ENCODE measurements at regions not wholly inside any gene's neighbourhood (a gene's known extent, or its start where the extent isn't known, plus 50 kb on each side); places are given as distances from the start of the nearest gene placed in this dataset.

- WGBS (ENCODE audit: extremely low coverage, insufficient coverage, low lambda C conversion rate) = no CpG with 5 or more reads among the region's 5 CpGs
- Histone ChIP-seq H3K4ac (ENCODE audit: low read depth, low read length) (no peak overlapping the region), H2BK5ac (ENCODE audit: low read length) (no peak overlapping the region), H3K23ac (ENCODE audit: low read length) (no peak overlapping the region), H3K79me2 (ENCODE audit: control insufficient read depth, insufficient read depth, low read length) (no peaks in the 10 kb centered on the region), H3K36me3 (ENCODE audit: control insufficient read depth, insufficient read depth, low read length) (no peaks in the 10 kb centered on the region), H3K27me3 (ENCODE audit: insufficient read depth, low read length, poor library complexity) (no peaks in the 10 kb centered on the region), H3K4me1 (ENCODE audit: control insufficient read depth, low read depth, low read length) (peaks cover 2% of the 10 kb centered on the region), H4K5ac (ENCODE audit: low read length) (no peak overlapping the region), H2BK15ac (replicated peaks; ENCODE audit: low read depth) (no peak overlapping the region), H3K56ac (ENCODE audit: low read length) (no peak overlapping the region), H3K18ac (ENCODE audit: low read length) (no peak overlapping the region), H3K79me1 (ENCODE audit: low read length) (no peaks in the 10 kb centered on the region), H3K4me2 (ENCODE audit: low read length) (no peak overlapping the region), H2AK5ac (ENCODE audit: low read length) (no peak overlapping the region), H3K9ac (ENCODE audit: low read length) (no peak overlapping the region), H2BK120ac (ENCODE audit: low read depth, low read length) (no peak overlapping the region), H3K4me3 (ENCODE audit: low read length) (no peak overlapping the region), H3K27ac (ENCODE audit: low read depth, low read length) (no peak overlapping the region), H4K8ac (ENCODE audit: low read depth, low read length) (no peak overlapping the region)
- no peak for DNase-seq
Measured at GRCh38 chr7:22576612-22577469, 76.9 kb upstream of the STEAP1B start.

- Histone ChIP-seq H3K27me3 (ENCODE audit: insufficient read depth, low read length, poor library complexity) (no peaks in the 10 kb centered on the region), H3K27ac (ENCODE audit: low read depth, low read length) (no peak overlapping the region), H4K5ac (ENCODE audit: low read length) (no peak overlapping the region), H2BK15ac (replicated peaks; ENCODE audit: low read depth) (no peak overlapping the region), H2BK5ac (ENCODE audit: low read length) (no peak overlapping the region), H3K4me1 (ENCODE audit: control insufficient read depth, low read depth, low read length) (peaks cover 2% of the 10 kb centered on the region), H4K8ac (ENCODE audit: low read depth, low read length) (no peak overlapping the region), H3K4me2 (ENCODE audit: low read length) (no peak overlapping the region), H2AK5ac (ENCODE audit: low read length) (no peak overlapping the region), H3K18ac (ENCODE audit: low read length) (no peak overlapping the region), H3K79me2 (ENCODE audit: control insufficient read depth, insufficient read depth, low read length) (no peaks in the 10 kb centered on the region), H3K79me1 (ENCODE audit: low read length) (no peaks in the 10 kb centered on the region), H3K36me3 (ENCODE audit: control insufficient read depth, insufficient read depth, low read length) (no peaks in the 10 kb centered on the region), H3K56ac (ENCODE audit: low read length) (no peak overlapping the region), H3K4ac (ENCODE audit: low read depth, low read length) (no peak overlapping the region), H3K4me3 (ENCODE audit: low read length) (no peak overlapping the region), H3K9ac (ENCODE audit: low read length) (no peak overlapping the region), H2BK120ac (ENCODE audit: low read depth, low read length) (no peak overlapping the region), H3K23ac (ENCODE audit: low read length) (no peak overlapping the region)
- DNase-seq = no peak
- WGBS (ENCODE audit: extremely low coverage, insufficient coverage, low lambda C conversion rate) = no CpG with 5 or more reads among the region's 9 CpGs
Measured at GRCh38 chr7:22574754-22575520, 74.9 kb upstream of the STEAP1B start.

- no peak for DNase-seq
- no CpG with 5 or more reads among the region's 7 CpGs for WGBS (ENCODE audit: extremely low coverage, insufficient coverage, low lambda C conversion rate)
- no peak overlapping the region for H3K27ac ChIP-seq (ENCODE audit: low read depth, low read length)
Measured at GRCh38 chr7:22572937-22573336, 72.9 kb upstream of the STEAP1B start.

GRCh38 chr7:22572292-22572691 lies 72.3 kb upstream of the STEAP1B start:
- H3K79me1 ChIP-seq (ENCODE audit: low read length) = no peaks in the 10 kb centered on the region
- H3K36me3 ChIP-seq (ENCODE audit: control insufficient read depth, insufficient read depth, low read length) = no peaks in the 10 kb centered on the region
- no peaks in the 10 kb centered on the region for H3K79me2 ChIP-seq (ENCODE audit: control insufficient read depth, insufficient read depth, low read length)

More at GRCh38 chr7:22572937-22573336, 72.9 kb upstream of the STEAP1B start:
- Histone ChIP-seq H3K36me3 (ENCODE audit: control insufficient read depth, insufficient read depth, low read length) (no peaks in the 10 kb centered on the region), H2BK15ac (replicated peaks; ENCODE audit: low read depth) (no peak overlapping the region), H3K27me3 (ENCODE audit: insufficient read depth, low read length, poor library complexity) (no peaks in the 10 kb centered on the region), H4K8ac (ENCODE audit: low read depth, low read length) (no peak overlapping the region), H3K4me2 (ENCODE audit: low read length) (no peak overlapping the region), H2BK5ac (ENCODE audit: low read length) (no peak overlapping the region), H3K56ac (ENCODE audit: low read length) (no peak overlapping the region), H3K23ac (ENCODE audit: low read length) (no peak overlapping the region), H4K5ac (ENCODE audit: low read length) (no peak overlapping the region), H3K9ac (ENCODE audit: low read length) (no peak overlapping the region), H3K79me1 (ENCODE audit: low read length) (no peaks in the 10 kb centered on the region), H3K4ac (ENCODE audit: low read depth, low read length) (no peak overlapping the region), H2AK5ac (ENCODE audit: low read length) (no peak overlapping the region), H3K18ac (ENCODE audit: low read length) (no peak overlapping the region), H3K4me1 (ENCODE audit: control insufficient read depth, low read depth, low read length) (peaks cover 2% of the 10 kb centered on the region), H2BK120ac (ENCODE audit: low read depth, low read length) (no peak overlapping the region), H3K4me3 (ENCODE audit: low read length) (no peak overlapping the region), H3K79me2 (ENCODE audit: control insufficient read depth, insufficient read depth, low read length) (no peaks in the 10 kb centered on the region)

GRCh38 chr7:22571766-22572165 lies 71.8 kb upstream of the STEAP1B start:
- Histone ChIP-seq H2BK120ac (ENCODE audit: low read depth, low read length) (no peak overlapping the region), H3K18ac (ENCODE audit: low read length) (no peak overlapping the region), H3K56ac (ENCODE audit: low read length) (no peak overlapping the region), H3K23ac (ENCODE audit: low read length) (no peak overlapping the region), H3K36me3 (ENCODE audit: control insufficient read depth, insufficient read depth, low read length) (no peaks in the 10 kb centered on the region), H3K27ac (ENCODE audit: low read depth, low read length) (no peak overlapping the region), H3K79me2 (ENCODE audit: control insufficient read depth, insufficient read depth, low read length) (no peaks in the 10 kb centered on the region), H2AK5ac (ENCODE audit: low read length) (no peak overlapping the region), H2BK15ac (replicated peaks; ENCODE audit: low read depth) (no peak overlapping the region), H3K4ac (ENCODE audit: low read depth, low read length) (no peak overlapping the region), H3K4me1 (ENCODE audit: control insufficient read depth, low read depth, low read length) (peaks cover 2% of the 10 kb centered on the region), H4K8ac (ENCODE audit: low read depth, low read length) (no peak overlapping the region), H3K79me1 (ENCODE audit: low read length) (no peaks in the 10 kb centered on the region), H4K5ac (ENCODE audit: low read length) (no peak overlapping the region), H3K27me3 (ENCODE audit: insufficient read depth, low read length, poor library complexity) (no peaks in the 10 kb centered on the region), H2BK5ac (ENCODE audit: low read length) (no peak overlapping the region), H3K4me2 (ENCODE audit: low read length) (no peak overlapping the region), H3K4me3 (ENCODE audit: low read length) (no peak overlapping the region), H3K9ac (ENCODE audit: low read length) (no peak overlapping the region)
- DNase-seq = no peak
- no CpG with 5 or more reads among the region's 4 CpGs for WGBS (ENCODE audit: extremely low coverage, insufficient coverage, low lambda C conversion rate)

More at GRCh38 chr7:22572292-22572691, 72.3 kb upstream of the STEAP1B start:
- no peak overlapping the region for H3K9ac ChIP-seq (ENCODE audit: low read length)
- no peak overlapping the region for H2BK5ac ChIP-seq (ENCODE audit: low read length)
- H2BK15ac ChIP-seq (replicated peaks; ENCODE audit: low read depth) = no peak overlapping the region
- H3K27ac ChIP-seq (ENCODE audit: low read depth, low read length) = no peak overlapping the region
- no peak overlapping the region for H3K4me2 ChIP-seq (ENCODE audit: low read length)
- H2AK5ac ChIP-seq (ENCODE audit: low read length) = no peak overlapping the region
- no peak overlapping the region for H3K23ac ChIP-seq (ENCODE audit: low read length)
- H4K5ac ChIP-seq (ENCODE audit: low read length) = no peak overlapping the region
- no peak overlapping the region for H3K4ac ChIP-seq (ENCODE audit: low read depth, low read length)
- peaks cover 2% of the 10 kb centered on the region for H3K4me1 ChIP-seq (ENCODE audit: control insufficient read depth, low read depth, low read length)
- H3K18ac ChIP-seq (ENCODE audit: low read length) = no peak overlapping the region
- DNase-seq = no peak
- H3K56ac ChIP-seq (ENCODE audit: low read length) = no peak overlapping the region
- no peak overlapping the region for H4K8ac ChIP-seq (ENCODE audit: low read depth, low read length)
- H3K27me3 ChIP-seq (ENCODE audit: insufficient read depth, low read length, poor library complexity) = no peaks in the 10 kb centered on the region
- H3K4me3 ChIP-seq (ENCODE audit: low read length) = no peak overlapping the region
- no peak overlapping the region for H2BK120ac ChIP-seq (ENCODE audit: low read depth, low read length)
- WGBS (ENCODE audit: extremely low coverage, insufficient coverage, low lambda C conversion rate) = no CpG with 5 or more reads among the region's 8 CpGs
